DMS153 (cell line): ENCODE measurements at regions not wholly inside any gene's neighbourhood (a gene's known extent, or its start where the extent isn't known, plus 50 kb on each side); places are given as distances from the start of the nearest gene placed in this dataset.
A peak's percentile ranks its signal among the peaks of the same experiment; 100 is the strongest.
"Not testable (repeated sequence)": the region's sequence is repeated elsewhere in the genome, so short reads cannot be mapped to it uniquely, and the experiment has no call there.

ENCODE experiments used
- DNase-seq: peaks from one replicate; lab custom pipeline; 2025; lab: John Stamatoyannopoulos, UW

GRCh38 chr4:100900945-100901344, 383.1 kb upstream of the EMCN start:
- not testable (repeated sequence) for DNase-seq

- no peak for DNase-seq
Observed at GRCh38 chr4:100900134-100900533, 382.3 kb upstream of the EMCN start.

GRCh38 chr4:100898844-100899243, 381.0 kb upstream of the EMCN start:
- peak; percentile 96 for DNase-seq

GRCh38 chr4:100895556-100896197, 377.9 kb upstream of the EMCN start:
- no peak for DNase-seq

GRCh38 chr4:100894339-100894870, 376.6 kb upstream of the EMCN start:
- no peak for DNase-seq

- no peak for DNase-seq
Observed at GRCh38 chr4:100891808-100892207, 374.0 kb upstream of the EMCN start.

GRCh38 chr4:100889898-100890297, 372.1 kb upstream of the EMCN start:
- DNase-seq: no peak

- no peak for DNase-seq
Observed at GRCh38 chr4:100889401-100889800, 371.6 kb upstream of the EMCN start.

GRCh38 chr4:100882661-100883060, 364.8 kb upstream of the EMCN start:
- no peak for DNase-seq

GRCh38 chr4:100881283-100881682, 363.5 kb upstream of the EMCN start:
- DNase-seq: no peak

GRCh38 chr4:100880011-100880410, 362.2 kb upstream of the EMCN start:
- DNase-seq: no peak

GRCh38 chr4:100879471-100879870, 361.6 kb upstream of the EMCN start:
- DNase-seq: no peak

GRCh38 chr4:100876546-100876945, 358.7 kb upstream of the EMCN start:
- DNase-seq: no peak

- DNase-seq: no peak
Observed at GRCh38 chr4:100875296-100876068, 357.7 kb upstream of the EMCN start.

- DNase-seq: no peak
Observed at GRCh38 chr4:100872811-100873210, 355.0 kb upstream of the EMCN start.

- DNase-seq: no peak
Observed at GRCh38 chr4:100870940-100871772, 353.3 kb upstream of the EMCN start.

GRCh38 chr4:100869276-100869675, 351.5 kb upstream of the EMCN start:
- no peak for DNase-seq

- peak; percentile 93 for DNase-seq
Observed at GRCh38 chr4:100868281-100868680, 350.5 kb upstream of the EMCN start.

GRCh38 chr4:100852326-100852725, 334.5 kb upstream of the EMCN start:
- no peak for DNase-seq

- DNase-seq: no peak
Observed at GRCh38 chr4:100849319-100849718, 331.5 kb upstream of the EMCN start.

- no peak for DNase-seq
Observed at GRCh38 chr4:100848841-100849240, 331.0 kb upstream of the EMCN start.

GRCh38 chr4:100843910-100844309, 326.1 kb upstream of the EMCN start:
- DNase-seq: no peak

GRCh38 chr4:100842856-100843255, 325.0 kb upstream of the EMCN start:
- peak; percentile 6 for DNase-seq
